Muscle layer of duodenum (tissue), 2 donors: ENCODE measurements at regions not wholly inside any gene's neighbourhood (a gene's known extent, or its start where the extent isn't known, plus 50 kb on each side); places are given as distances from the start of the nearest gene placed in this dataset.
"Not testable (repeated sequence)": the region's sequence is repeated elsewhere in the genome, so short reads cannot be mapped to it uniquely, and the experiment has no call there.

Experiments
- H3K27ac ChIP-seq: one replicate; pipeline ENCODE4 v1.7.0; 2013; ENCODE audit warnings: mild to moderate bottlenecking, low read length
- H3K27me3 ChIP-seq: one replicate; pipeline ENCODE4 v1.7.0; 2013; ENCODE audit warnings: low read depth, mild to moderate bottlenecking, control low read depth, low read length
- H3K36me3 ChIP-seq, 2 donors: one replicate each; pipeline ENCODE4 v1.7.0; 2013; ENCODE audit warnings: low read length in 2 of 2, control low read depth in 1 of 2, mild to moderate bottlenecking in 1 of 2; ENCODE audit not compliant: insufficient read depth in 2 of 2, control insufficient read depth in 1 of 2
- H3K4me1 ChIP-seq, 2 donors: one replicate each; pipeline ENCODE4 v1.7.0; 2013; ENCODE audit warnings: low read length in 2 of 2, mild to moderate bottlenecking in 2 of 2, control low read depth in 1 of 2, moderate library complexity in 1 of 2; ENCODE audit not compliant: insufficient read depth in 2 of 2, control insufficient read depth in 1 of 2
- H3K4me3 ChIP-seq, 2 donors: one replicate each; pipeline ENCODE4 v1.7.0; 2013; ENCODE audit warnings: low read length in 2 of 2, low read depth in 1 of 2, mild to moderate bottlenecking in 1 of 2
- H3K9me3 ChIP-seq, 2 donors: one replicate each; pipeline ENCODE4 v1.7.0; 2013; ENCODE audit warnings: low read length in 2 of 2, control low read depth in 1 of 2, mild to moderate bottlenecking in 1 of 2; ENCODE audit not compliant: control insufficient read depth in 1 of 2
- donor health status: healthy.

- no peaks in the 10 kb centered on the region for H3K27me3 ChIP-seq
- H3K36me3 ChIP-seq: no peaks in the 10 kb centered on the region
- H3K9me3 ChIP-seq: peaks cover 0 to 6% of the 10 kb centered on the region in 2 donors
- H3K4me1 ChIP-seq: no peaks in the 10 kb centered on the region
- H3K27ac ChIP-seq: no peak overlapping the region
- no peak overlapping the region for H3K4me3 ChIP-seq
These were observed 152.1 kb upstream of the TUSC1 start for GRCh38 chr9:25830381-25830780.

GRCh38 chr9:25827626-25828025 lies 149.4 kb upstream of the TUSC1 start:
- H3K4me3 ChIP-seq: no peak overlapping the region
- H3K27me3 ChIP-seq: no peaks in the 10 kb centered on the region
- peaks cover 0 to 11% of the 10 kb centered on the region in 2 donors for H3K9me3 ChIP-seq
- no peaks in the 10 kb centered on the region for H3K36me3 ChIP-seq
- H3K4me1 ChIP-seq: no peaks in the 10 kb centered on the region
- H3K27ac ChIP-seq: no peak overlapping the region

GRCh38 chr9:25816439-25816838 lies 138.2 kb upstream of the TUSC1 start:
- H3K4me3 ChIP-seq: no peak overlapping the region
- no peaks in the 10 kb centered on the region for H3K9me3 ChIP-seq
- H3K27ac ChIP-seq: no peak overlapping the region
- H3K36me3 ChIP-seq: no peaks in the 10 kb centered on the region
- no peaks in the 10 kb centered on the region for H3K4me1 ChIP-seq
- no peaks in the 10 kb centered on the region for H3K27me3 ChIP-seq

DNA sequence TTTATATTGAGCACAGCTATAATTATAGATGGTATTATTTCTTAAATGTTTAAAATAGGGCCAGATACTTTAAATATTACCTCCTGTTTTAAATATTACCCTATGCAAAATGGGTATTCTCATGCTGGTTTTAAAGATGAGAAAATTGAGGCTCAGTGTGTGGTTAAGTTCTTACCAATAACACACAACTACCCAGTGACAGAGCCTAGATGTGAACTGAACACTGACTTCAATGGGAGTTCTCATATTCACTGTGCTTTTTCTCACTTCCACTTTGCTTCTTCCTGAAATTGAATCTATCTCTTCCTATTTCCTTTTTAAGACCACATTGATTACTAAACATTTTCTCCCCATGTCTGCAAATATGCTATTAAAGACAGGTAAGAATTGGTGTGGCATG lies 135.8 kb upstream of the TUSC1 start:
- Histone ChIP-seq H3K27me3 (no peaks in the 10 kb centered on the region), H3K27ac (no peak overlapping the region), H3K4me1 (no peaks in the 10 kb centered on the region), H3K4me3 (no peak overlapping the region), H3K36me3 (no peaks in the 10 kb centered on the region), H3K9me3 (no peaks in the 10 kb centered on the region)

DNA sequence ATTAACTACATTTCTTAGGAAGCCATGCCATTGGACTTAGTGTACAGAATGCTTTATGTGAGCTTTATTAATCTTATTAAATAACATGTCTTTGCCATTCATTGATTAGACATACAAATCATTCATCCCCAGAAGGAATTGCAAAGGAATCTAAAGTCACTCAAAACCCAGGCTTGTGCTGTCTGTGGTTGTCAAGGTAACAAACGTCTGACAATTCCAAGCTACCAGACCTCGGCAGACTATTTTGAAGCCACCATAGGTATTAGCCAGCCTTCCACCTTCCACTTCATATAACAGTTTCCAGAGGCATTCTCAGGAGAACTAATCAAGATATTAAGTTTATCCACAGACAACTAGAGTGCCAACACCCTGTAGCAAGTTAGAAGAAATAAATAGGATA lies 135.2 kb upstream of the TUSC1 start:
- H3K27me3 ChIP-seq: no peaks in the 10 kb centered on the region
- no peak overlapping the region for H3K4me3 ChIP-seq
- no peaks in the 10 kb centered on the region for H3K36me3 ChIP-seq
- no peaks in the 10 kb centered on the region for H3K9me3 ChIP-seq
- no peak overlapping the region for H3K27ac ChIP-seq
- H3K4me1 ChIP-seq: no peaks in the 10 kb centered on the region

GRCh38 chr9:25808554-25808953 lies 130.3 kb upstream of the TUSC1 start:
- Histone ChIP-seq H3K27me3 (no peaks in the 10 kb centered on the region), H3K4me1 (no peaks in the 10 kb centered on the region), H3K4me3 (no peak overlapping the region), H3K27ac (no peak overlapping the region), H3K9me3 (no peaks in the 10 kb centered on the region), H3K36me3 (no peaks in the 10 kb centered on the region)

DNA sequence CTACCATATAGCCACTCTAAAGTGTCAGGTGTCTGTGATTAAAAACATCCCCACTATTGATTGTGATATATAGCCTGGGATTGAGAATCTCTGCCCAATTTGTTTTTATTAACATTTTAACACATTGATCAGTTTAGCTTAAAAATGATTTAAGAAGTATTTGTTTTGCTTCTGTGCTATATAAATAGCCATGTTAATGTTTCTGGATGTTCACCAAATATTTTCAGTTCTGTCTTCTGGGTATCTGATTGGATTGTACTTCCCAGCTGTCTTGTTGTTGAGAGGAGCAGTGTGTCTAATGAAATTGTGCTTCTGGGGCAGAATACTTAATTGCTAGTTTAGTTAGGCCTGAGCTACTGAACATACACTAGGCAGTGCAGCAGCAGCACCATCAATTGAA lies 126.6 kb upstream of the TUSC1 start:
- no peak overlapping the region for H3K4me3 ChIP-seq
- H3K36me3 ChIP-seq: no peaks in the 10 kb centered on the region
- no peak overlapping the region for H3K27ac ChIP-seq
- H3K27me3 ChIP-seq: no peaks in the 10 kb centered on the region
- H3K9me3 ChIP-seq: no peaks in the 10 kb centered on the region
- H3K4me1 ChIP-seq: no peaks in the 10 kb centered on the region

DNA sequence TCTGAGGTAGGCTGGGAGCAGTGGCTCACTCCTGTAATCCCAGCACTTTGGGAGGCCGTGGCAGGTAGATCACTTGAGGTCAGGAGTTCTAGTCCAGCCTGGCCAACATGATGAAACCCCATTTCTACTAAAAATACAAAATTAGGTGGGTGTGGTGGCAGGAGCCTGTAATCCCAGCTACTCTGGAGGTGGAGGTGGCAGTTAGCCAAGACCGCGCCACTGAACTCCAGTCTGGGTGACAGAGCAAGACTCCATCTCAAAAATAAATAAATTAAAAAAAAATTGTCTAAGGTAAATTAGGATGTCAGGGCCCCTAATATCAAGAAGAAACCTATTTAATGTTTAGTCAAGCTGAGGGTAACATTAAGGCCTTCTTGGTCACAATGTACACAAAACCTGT lies 123.7 kb upstream of the TUSC1 start:
- H3K27me3 ChIP-seq, H3K36me3 ChIP-seq, H3K4me3 ChIP-seq, H3K9me3 ChIP-seq, H3K27ac ChIP-seq, H3K4me1 ChIP-seq: not testable (repeated sequence)

DNA sequence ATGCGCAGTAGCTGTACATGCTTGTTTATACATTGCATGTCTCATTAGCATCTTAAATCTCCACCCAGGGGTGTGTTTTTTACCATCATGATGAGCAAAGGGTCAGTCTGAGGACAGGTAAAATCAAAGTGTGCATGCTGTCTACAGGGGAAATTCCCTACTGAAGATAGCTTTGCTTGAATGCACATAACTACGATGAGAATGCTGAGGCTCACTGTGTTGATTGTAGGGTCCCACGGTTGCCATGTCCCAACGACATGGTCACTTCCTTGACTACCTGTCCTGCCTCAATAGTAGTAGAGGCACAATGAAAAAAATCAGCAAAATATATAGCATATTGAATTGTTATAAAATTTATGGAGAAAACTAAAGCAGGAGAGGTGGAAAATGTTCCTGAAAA lies 95.6 kb upstream of the TUSC1 start:
- Histone ChIP-seq H3K27ac (no peak overlapping the region), H3K9me3 (no peaks in the 10 kb centered on the region), H3K36me3 (no peaks in the 10 kb centered on the region), H3K27me3 (no peaks in the 10 kb centered on the region), H3K4me1 (no peaks in the 10 kb centered on the region), H3K4me3 (no peak overlapping the region)

- Histone ChIP-seq H3K9me3 (no peaks in the 10 kb centered on the region), H3K27me3 (no peaks in the 10 kb centered on the region), H3K36me3 (no peaks in the 10 kb centered on the region), H3K27ac (no peak overlapping the region), H3K4me1 (no peaks in the 10 kb centered on the region), H3K4me3 (no peak overlapping the region)
These were observed 77.7 kb upstream of the TUSC1 start for GRCh38 chr9:25755951-25756350.

DNA sequence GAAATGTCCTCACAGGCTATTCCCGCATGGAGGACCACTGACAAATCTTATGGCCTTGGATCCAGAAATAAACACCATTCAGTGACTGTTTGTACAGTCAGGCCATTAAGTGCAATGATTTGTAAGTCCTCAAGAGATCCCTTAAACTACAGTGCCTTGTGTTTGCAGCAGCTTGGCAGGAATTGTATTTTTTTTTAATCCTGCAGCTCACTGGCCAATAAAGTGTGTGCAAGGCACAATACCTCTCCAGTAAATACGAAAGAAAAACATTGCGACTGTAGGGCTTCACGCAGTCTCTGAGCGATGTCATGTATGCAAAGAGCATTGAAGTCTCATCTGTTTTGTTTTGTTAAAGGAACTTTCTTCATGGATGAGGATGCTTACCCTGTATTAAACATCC lies 74.2 kb upstream of the TUSC1 start:
- H3K27me3 ChIP-seq: no peaks in the 10 kb centered on the region
- H3K4me3 ChIP-seq: peak overlapping the region; percentile 17 to 33
- no peak overlapping the region for H3K27ac ChIP-seq
- H3K36me3 ChIP-seq: no peaks in the 10 kb centered on the region
- H3K9me3 ChIP-seq: no peaks in the 10 kb centered on the region
- no peaks in the 10 kb centered on the region for H3K4me1 ChIP-seq

DNA sequence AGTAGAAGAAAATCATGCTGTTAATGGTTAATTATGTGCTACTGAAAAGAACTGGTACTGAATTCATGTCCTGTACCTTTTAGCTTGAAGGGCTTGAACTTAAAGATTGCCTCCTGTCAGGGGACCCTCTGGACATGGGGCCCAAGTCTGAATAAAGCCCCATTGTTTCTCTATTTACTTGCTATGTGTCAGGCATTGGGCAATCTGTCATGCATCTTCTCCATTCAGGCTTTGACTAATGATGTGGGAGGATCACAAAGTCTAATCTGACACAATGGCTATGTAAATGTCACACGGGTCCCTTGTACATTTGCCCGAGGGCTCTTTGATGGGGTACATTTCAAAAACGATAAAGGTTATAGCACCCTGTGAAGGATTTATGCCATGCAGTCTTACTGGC lies 64.0 kb upstream of the TUSC1 start:
- Histone ChIP-seq H3K4me3 (no peak overlapping the region), H3K36me3 (no peaks in the 10 kb centered on the region), H3K9me3 (no peaks in the 10 kb centered on the region), H3K27ac (no peak overlapping the region), H3K4me1 (no peaks in the 10 kb centered on the region), H3K27me3 (no peaks in the 10 kb centered on the region)
